Spleen (tissue), 7 donors: ENCODE measurements at regions not wholly inside any gene's neighbourhood (a gene's known extent, or its start where the extent isn't known, plus 50 kb on each side); places are given as distances from the start of the nearest gene placed in this dataset.

Experiments
- CTCF ChIP-seq, 11 experiments: fragments of 200-600 bp in 7 of 11; fragments of 450-650 bp in 4 of 11; sonication (generic) in 4 of 11; IDR thresholded peaks in 8 of 11; conservative IDR thresholded peaks in 3 of 11; 1 replicate in 7 of 11; 2 replicates in 4 of 11; pipeline versions ENCODE4 v1.4.0 to v1.8.0; 2016 to 2021; ENCODE audit warnings: antibody characterized with exemption in 11 of 11, inconsistent platforms in 4 of 11, mild to moderate bottlenecking in 1 of 11
- POLR2A ChIP-seq, 3 donors: fragments of 450-650 bp; IDR thresholded peaks; one replicate each; pipeline ENCODE4 v1.5.1; 2017; ENCODE audit warnings: antibody characterized with exemption in 3 of 3, mild to moderate bottlenecking in 1 of 3
- donor health status: DM: no; HTN: no; CAD: no; lungs with moderate emphysema.
- donor health status: DM: no; HTN: no; CAD: no.
- donor health status: DM: no; HTN: no; CAD: no.

- TF ChIP-seq CTCF (IDR thresholded peaks at IDR 0.05 in 8 of 11, conservative IDR thresholded peaks at IDR 0.05 in 3 of 11) (no peak), POLR2A (IDR thresholded peaks at IDR 0.05) (no peak)
Observed at GRCh38 chr12:25423355-25424050, 129.6 kb downstream of the LMNTD1 start.
